ENCODE measurements at regions not wholly inside any gene's neighbourhood (a gene's known extent, or its start where the extent isn't known, plus 50 kb on each side); places are given as distances from the start of the nearest gene placed in this dataset.
"Not testable (repeated sequence)": the region's sequence is repeated elsewhere in the genome, so short reads cannot be mapped to it uniquely, and the experiment has no call there.

DNA sequence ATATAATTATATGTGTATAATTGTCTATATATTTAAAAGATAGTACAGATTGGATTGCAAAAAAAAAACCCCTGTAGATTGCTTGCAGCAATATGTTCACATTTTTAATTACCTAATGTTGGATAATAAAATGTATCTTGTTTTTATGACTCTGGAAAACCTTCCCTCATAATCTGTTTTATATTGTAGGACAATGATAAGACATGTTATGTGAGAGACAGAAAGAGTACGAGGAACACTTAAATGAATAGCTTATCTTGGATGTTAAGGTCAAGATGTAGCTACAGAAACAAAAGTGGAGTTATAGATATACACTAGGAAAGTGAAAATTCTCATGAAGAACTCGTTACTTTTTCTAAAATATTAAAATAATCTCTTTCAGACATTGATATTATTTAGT is 691.6 kb upstream of the IMPG1 start:
- no peak for DNase-seq

DNA sequence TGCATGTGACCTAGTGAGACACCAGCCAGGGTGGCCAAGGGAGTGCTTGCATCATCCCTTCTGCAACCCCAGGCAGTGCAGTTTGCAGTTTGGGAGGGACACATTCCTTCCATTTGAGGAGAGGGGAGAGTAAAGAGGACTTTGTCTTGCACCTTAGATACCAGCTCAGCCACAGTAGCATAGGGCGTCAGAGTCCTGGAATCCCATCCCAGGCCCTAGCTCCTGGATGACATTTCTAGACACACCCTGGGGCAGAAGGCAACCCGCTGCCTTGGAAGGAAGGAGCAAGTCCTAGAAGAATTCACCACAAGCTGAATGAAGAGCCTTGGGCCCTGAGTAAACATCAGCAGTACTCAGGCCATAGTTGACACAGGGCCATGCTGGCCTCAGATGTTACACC is 680.4 kb upstream of the IMPG1 start:
- DNase-seq = no peak

DNA sequence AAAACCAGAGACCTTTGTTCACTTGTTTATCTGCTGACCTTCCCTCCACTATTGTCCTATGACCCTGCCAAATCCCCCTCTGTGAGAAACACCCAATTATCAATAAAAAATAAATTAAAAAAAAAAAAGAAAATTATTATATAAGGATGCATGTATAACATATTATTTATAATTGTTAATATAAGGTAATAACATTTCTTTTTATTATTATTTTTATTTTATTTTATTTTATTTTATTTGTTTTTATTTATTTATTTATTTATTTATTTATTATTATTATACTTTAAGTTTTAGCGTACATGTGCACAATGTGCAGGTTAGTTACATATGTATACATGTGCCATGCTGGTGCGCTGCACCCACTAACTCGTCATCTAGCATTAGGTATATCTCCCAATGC is 672.9 kb upstream of the IMPG1 start:
- not testable (repeated sequence) for DNase-seq

DNA sequence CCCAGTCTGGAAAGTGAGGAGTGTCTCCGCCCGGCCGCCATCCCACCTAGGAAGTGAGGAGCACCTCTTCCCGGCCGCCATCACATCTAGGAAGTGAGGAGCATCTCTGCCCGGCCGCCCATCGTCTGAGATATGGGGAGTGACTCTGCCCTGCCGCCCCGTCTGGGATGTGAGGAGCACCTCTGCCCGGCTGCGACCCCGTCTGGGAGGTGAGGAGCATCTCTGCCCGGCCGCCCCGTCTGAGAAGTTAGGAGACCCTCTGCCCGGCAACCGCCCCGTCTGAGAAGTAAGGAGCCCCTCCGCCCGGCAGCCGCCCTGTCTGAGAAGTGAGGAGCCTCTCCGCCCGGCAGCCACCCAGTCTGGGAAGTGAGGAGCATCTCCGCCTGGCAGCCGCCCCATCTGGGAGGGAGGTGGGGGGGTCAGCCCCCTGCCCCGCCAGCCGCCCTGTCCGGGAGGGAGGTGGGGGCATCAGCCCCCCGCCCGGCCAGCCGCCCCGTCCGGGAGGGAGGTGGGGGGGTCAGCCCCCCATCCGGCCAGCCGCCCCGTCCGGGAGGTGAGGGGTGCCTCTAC is 671.8 kb upstream of the IMPG1 start:
- DNase-seq = not testable (repeated sequence)

DNA sequence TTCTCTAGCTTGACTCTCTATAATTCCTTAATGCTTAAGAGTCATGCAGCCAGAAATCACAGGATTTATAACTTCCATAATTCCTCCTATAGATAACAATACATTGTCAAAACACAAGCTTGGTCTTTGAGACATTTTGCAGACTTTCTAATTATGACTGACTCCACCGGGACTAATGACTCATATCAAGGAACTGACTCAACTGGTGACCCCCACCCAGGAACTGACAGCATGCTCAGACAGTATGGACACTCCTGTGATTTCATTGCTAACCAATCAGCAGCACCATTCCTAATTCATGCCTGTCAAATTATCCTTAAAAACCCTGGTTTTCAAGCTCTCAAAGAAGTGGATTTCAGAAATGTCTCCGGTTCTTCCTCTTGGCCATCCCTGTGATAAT is 670.5 kb upstream of the IMPG1 start:
- no peak for DNase-seq

DNA sequence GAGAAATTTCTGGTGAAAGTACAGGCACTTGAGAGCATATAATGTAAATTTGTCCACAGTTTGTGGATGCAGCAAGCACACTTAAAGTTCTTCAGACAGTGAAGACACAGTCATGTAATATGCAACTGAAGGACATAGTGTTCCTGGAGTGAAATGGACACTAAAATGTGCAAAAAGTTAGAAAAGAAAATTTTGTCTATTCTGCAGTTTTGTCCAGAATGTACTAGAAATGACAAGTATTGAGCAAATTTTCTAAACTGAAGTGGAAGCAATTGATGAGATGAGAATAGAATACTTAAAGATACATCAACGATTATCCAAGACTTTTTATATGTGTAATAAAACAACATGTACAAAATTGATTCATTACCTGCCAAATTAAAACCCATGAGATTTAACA is 647.0 kb upstream of the IMPG1 start:
- DNase-seq = no peak

DNA sequence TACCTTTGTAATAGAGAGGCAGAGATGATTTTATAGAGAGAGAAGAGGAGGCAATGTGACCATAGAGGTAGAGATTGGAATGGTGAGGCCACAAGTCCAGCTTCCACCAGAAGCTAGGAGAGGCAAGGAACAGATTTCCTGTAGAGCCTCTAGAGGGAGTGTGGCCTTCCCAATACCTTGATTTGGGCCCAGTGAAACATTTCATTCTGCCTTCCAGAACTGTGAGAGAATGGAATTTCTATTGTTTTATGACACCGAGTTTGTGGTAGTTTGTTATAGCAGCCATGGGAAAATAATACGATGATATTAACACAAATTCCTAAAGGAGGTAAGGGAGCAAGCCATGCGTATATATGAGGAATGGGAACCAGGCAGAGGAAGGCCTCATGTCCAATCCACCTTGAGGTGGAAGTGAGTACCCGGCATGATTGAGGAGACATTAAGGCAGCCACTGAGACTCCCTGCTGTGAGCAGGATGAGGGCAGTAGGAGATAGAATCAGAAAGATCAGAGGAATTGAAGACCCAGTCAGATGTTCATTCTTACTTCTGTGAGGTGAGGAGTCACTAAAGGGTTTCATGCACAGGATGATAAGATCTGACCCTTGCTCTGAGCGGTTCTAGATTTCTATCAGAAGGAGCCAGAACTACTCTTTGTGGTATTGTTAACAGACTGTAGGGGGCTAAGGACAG is 636.3 kb upstream of the IMPG1 start:
- no peak for DNase-seq

DNA sequence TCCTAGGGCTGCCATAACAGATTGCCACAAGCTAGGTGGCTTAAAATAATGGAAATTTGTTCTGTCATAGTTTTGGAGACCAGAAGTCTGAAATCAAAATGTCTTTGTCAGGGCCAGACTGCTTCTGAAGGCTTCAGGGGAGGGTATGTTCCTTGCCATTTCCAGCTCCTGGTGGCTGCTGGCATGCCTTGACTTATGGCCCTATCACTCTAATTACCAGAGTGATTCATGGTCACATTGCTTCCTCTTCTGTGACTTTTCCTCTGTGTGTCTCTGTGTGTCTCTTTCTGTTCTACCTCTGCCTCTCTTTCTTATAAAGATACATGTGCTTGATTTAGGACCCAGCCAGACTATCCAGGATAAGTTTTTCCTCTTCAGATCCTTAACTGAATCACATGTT is 635.2 kb upstream of the IMPG1 start:
- no peak for DNase-seq

DNA sequence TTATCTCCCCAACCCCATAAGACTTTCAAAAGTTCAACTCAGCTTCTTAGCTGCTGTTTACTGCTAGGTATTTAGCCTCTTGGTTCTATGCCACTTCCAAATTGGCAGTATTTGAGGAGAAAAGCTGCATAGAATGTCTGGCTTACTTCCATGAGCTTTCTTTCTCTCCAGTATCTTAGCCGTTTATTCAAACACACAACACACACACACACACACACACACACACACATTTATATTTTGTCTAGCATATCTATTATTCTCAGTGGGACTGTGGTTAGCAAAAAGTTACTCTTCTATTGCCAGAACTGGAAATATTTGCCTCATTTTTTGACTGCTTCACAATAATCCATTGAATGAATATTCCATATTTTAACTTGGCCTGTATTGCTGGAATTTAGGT is 634.2 kb upstream of the IMPG1 start:
- no peak for DNase-seq

DNA sequence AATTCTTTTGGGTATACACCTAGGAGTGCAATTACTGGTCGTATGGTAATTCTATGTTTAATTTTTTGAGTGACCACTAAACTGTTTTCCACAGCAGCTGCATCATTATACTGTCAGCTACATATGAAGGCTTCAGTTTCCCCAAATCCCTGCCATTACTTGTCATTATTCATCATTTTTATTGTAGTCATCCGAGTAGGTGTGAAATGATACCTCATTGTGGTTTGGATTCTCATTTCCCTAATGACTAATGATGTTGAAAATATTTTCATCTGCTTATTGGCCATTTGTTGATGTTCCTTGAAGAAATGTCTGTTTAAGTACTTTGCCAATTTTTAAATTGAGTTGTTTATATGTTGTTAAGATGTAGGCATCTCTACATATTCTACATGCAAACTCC is 633.6 kb upstream of the IMPG1 start:
- no peak for DNase-seq

DNA sequence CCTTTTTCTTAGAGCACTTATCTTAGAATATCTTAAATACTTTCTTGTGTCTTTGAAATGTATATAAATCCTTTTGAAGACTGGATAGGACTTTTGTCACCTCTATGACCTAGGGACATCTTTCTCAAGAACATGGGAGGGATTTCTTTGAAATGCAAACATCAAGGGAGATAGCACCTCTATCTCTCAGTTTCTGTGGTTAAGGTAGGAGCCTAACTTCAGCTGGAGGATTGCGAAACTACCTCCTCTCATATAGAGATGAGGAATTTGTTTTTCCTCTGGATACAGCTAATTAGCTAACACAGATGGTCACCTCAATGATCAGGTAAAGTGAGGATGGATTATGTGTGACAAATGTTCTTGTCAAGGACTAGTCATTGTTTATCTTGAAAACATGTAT is 631.3 kb upstream of the IMPG1 start:
- no peak for DNase-seq

DNA sequence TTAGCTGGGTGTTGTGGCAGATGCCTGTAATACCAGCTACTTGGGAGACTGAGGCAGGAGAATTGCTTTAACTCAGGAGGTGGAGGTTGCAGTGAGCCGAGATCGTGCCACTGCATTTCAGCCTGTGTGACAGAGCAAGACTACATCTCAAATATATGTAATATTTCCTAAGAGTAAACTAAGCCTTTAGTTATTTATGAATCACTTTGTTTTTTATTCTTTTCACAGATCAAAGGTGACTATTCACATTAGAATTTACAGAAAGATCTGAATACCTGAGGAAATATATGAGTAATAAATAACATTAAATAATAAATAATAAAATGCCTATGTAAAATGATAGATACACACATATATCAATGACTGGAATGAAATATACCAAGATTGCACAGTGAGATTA is 630.8 kb upstream of the IMPG1 start:
- no peak for DNase-seq

DNA sequence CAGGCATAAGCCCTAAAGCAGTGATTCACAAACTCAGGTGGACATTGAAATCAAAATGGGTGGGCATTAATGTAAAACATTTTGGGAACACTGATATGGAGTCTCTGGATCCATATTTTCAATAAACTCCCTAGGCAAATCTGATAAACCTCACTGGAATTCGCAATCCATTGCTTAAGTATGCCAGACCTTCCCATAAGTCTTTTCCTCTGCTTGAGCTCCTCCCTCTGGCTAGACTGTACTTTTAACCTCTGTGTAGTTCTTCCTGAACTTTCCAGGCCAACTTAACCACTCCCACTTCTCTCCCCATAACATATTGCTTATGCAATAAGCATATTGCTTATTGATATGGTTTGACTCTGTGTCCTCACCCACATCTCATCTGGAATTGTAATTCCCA is 629.7 kb upstream of the IMPG1 start:
- DNase-seq = no peak

DNA sequence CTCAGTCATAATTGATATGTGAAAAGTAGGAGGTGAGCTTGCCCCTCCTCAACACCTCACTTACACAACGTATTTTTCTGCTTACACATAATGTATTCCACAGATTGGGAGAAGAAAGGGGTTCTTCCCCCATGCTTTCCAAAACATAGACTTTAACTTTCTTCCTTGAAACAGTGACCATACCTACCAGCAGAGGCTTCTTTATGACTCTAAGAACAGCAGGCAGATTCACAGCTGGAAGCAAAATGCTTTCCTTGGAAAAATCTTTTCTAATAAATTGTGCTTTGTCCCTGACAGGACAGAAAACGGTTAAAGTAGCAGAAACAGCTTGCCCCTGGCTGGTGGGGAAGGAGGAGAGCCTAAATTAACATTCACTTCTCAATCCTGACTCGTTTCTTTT is 629.1 kb upstream of the IMPG1 start:
- DNase-seq = no peak

DNA sequence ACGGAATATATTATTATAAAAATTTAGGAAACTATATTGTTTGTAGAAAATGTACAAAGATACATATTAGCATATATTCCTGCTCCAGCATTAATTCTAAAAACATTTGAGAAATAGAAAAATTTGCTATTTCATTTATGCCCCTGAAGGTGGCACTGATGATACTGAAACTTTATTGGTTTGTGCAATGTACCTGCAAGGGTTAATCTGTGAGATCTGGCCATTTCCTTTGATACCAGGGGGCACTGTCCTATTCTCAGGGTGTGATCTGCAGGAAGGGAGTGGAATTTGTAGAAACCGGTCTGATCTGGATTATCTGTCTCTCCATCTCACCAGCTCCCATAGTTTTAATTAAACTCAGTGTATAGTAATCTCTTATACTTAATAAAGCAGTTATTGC is 625.1 kb upstream of the IMPG1 start:
- DNase-seq = no peak

DNA sequence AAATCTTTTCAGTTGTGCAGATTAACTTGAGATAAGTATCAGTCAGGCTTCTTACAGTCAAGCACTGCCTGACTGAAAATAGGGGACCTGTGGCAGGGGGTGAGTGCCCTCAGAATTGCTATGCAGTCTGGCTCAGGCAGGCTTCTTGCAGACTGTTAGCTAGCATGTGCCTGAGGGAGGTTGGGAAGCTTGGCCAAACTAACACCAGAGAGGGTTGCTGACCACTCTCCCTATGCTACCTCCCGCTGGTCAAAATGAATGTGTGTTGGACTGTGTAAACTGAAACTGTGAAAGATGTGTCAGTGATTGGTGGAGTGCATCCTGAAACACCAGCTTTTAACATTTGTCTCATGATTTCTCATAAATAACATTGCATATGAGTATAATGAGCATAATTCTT is 622.3 kb upstream of the IMPG1 start:
- DNase-seq = no peak

DNA sequence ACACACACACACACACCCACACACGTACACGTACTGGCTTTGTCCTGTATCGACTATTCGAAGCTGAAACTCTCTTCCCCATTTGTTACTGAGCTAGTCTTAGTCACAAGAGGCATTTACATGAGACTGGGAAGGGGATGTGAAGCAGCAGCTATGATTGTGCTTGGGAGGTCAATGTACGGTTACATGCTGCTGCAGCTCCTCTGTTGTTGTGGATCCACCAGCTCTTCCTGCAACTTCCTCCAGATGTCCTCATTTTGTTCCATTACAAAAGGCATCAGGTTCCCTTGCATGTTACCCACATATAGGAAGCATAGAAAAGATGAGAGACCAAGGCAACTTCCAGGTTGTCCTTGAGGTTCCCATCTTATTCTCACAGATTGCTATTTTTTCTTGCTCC is 612.4 kb upstream of the IMPG1 start:
- DNase-seq = no peak

DNA sequence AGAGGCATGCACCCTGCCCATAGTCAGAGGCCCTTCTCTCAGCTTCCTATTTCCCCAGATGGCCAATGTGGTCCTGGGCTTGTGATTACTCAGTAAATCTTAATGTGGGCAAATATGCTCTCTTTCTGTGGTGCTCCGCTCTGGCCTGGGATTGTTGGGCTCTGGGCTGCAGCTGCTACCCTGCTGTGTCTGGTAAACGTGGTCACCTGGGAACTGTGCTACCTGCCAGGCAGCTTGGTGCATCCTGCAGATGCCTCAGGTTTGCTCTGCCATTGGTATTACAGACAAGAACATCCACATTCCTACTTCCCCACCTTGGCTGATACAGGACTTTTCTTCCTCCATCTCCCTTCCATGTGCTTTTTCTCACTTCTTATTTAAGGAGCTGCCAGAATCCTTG is 611.5 kb upstream of the IMPG1 start:
- no peak for DNase-seq

DNA sequence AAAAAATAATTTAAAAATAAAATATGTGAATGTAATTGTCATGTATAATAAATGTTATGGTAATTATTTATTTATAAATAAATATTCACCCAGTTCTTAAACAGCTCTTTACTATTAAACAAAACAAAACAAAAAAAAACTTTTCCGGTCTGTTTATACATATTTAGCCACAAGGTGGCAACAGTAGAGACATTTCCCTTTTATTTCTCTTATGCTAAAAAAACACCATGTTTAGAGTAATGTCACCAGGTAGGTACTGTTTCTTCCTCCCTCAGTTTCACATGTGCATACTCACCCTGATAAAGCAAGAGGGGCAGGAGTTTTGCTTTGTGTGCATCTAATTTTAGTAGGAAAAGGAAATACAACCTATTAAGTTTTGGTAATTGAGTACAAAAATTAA is 610.4 kb upstream of the IMPG1 start:
- no peak for DNase-seq

DNA sequence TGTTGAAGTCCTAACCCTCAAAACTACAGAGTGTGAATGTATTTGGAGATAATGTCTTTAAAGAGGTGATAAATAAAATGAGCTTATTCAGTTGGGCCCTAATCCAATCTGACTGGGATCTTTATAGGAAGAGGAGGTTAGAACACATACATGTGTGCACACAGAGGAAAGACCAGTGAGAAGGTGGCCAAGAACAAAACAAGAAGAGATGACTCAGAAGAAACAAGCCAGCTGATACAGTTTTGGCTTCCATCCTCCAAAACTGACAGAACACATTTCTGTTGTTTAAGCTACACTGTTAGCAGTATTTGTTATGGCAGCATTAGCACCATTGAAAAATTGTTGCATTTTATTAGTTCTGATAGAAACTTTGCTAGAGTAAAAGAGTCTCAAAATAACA is 609.3 kb upstream of the IMPG1 start:
- no peak for DNase-seq

DNA sequence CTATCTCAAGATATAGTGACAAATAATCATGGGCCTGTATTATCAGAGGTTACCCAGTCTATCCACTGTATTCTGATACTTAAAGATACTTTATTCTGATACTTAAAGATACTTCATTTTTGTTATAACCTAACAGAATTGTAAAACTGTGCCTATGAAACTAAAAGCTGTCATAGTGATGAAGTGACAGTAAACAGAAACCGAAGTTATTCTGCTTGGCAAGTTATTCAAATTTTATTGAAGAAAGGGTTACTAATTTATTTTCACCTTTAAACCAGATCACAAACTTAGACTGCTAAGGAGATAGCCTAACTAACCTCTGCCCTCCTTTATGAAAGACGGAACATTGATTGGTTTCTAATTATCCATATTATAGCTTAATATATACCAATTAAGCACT is 604.6 kb upstream of the IMPG1 start:
- DNase-seq = no peak

DNA sequence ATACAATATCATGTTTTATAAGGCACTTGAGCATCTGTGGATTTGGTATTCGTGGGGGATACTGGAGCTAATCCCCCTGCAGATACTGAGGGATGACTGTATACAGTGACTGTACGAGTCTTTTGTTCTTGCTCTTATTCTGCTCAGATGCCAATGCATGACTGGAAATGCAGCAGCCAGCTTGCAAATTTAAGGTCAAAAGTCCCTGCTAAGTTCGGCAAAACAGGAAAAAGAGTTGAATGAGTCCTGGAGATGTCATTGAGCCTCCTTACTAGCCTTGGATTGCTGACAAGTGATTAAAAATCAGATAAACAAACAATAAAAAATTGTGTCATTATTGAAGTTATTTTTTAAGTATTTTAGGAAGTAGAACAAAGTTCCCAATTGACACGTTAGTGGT is 599.3 kb upstream of the IMPG1 start:
- no peak for DNase-seq

DNA sequence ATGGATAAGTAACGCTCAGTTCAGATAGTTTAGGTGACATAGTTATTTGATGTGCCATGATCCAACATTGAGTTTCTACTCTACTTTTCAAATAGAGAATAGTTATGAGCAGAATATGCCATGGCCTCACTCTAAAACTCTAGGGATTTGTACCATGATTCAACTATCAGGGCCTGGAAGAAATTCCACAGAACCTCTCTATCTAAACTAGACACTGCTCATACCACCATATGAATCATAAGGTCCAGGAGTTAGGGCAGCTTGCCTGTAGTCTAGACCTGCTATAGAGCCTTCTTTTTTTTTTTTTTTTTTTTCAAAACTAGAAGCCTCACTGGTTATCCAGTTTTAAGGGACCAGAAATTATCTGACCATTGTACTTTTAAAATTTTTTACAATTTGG is 571.8 kb upstream of the IMPG1 start:
- no peak for DNase-seq

DNA sequence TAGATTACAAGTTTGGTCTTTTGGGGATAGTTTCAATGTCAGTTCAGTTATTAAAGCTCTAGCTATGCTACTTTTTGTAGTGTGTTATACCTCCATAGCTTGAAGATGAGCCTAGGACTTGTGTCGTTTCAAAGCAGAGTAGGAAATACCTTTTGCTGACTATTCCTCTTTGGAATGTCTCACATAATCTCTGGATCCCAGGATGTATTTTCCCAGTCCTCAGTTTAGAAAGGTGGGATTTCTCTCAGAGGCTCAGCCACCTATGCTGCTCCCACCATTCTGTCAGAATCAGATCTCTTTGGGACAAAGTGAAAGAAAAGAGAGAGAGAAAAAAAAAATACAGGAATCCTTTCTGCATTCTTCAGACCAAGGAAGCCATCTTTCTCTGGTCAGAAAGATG is 567.5 kb upstream of the IMPG1 start:
- DNase-seq = no peak

DNA sequence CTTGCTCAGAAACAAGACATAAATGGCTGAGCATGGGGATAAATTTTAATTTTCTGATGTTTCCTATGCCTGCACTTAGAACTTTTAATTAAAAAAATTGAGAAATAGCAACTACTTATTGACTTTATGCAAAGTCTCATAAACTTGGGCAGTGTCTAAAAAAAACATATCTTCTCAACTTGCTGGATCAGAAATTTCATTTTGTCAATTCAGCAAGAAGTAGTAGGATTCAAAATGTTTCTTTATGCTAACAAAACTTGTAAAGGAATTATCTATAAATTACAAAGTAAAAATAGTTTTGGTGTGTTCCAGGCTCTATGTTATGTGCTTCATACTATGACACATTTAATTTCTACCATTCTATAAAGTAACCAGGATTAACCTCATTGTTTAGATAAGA is 562.2 kb upstream of the IMPG1 start:
- no peak for DNase-seq

DNA sequence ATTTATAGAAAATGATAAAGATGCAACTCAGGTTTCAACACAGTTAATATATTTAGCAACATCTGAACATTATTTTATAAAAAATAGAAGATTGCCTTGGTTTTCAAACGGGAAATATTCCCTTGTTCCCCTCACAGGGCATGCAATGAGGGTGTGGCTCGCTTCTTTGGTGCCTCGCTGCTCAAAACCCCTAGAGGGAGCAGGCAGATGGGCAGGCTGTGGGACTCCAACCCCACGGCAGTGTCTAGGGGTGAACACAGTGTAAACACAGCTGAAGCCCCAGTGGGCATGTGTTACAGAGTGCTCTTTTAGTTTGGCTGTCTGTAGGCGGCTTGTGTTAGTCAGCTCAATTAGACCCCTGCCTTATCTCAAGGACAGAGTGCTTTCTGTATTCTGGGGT is 560.8 kb upstream of the IMPG1 start:
- no peak for DNase-seq

Data from 8988T (cell line).